ENCODE measurements at regions not wholly inside any gene's neighbourhood (a gene's known extent, or its start where the extent isn't known, plus 50 kb on each side); places are given as distances from the start of the nearest gene placed in this dataset.
"Not testable (repeated sequence)": the region's sequence is repeated elsewhere in the genome, so short reads cannot be mapped to it uniquely, and the experiment has no call there.

GRCh38 chr6:37091104-37091503 lies 78.8 kb upstream of the PIM1 start:
- TF ChIP-seq CTCF (IDR thresholded peaks at IDR 0.05; ENCODE audit: insufficient read depth, low read depth, low read length); EZH2 (IDR thresholded peaks at IDR 0.05; ENCODE audit: insufficient read depth, low read length): not testable (repeated sequence)
